ENCODE measurements at regions not wholly inside any gene's neighbourhood (a gene's known extent, or its start where the extent isn't known, plus 50 kb on each side); places are given as distances from the start of the nearest gene placed in this dataset.

GRCh38 chr5:138631096-138631928 is 56.1 kb upstream of the HSPA9 start:
- no peaks in the 10 kb centered on the region for H3K36me3 ChIP-seq
- ATAC-seq, result peak in 3 of 4 donors; percentile 50 to 61 (median 56)
- intact Hi-C loops (cut with DNase I), result no loop called here
- 69 to 91% (median 77%) methylated on average over 5 of the region's 5 CpGs for WGBS, 4 donors
- peak in 1 of 5 donors; percentile 59 for DNase-seq
- H3K9me3 ChIP-seq, result no peaks in the 10 kb centered on the region
- no peaks in the 10 kb centered on the region for H3K27me3 ChIP-seq
- H3K4me1 ChIP-seq, result peaks cover 0 to 16% (median 0%) of the 10 kb centered on the region in 12 donors
- H3K27ac ChIP-seq, result peak overlapping the region in 1 of 12 donors; percentile 21
- no peak overlapping the region for H3K4me3 ChIP-seq
- TF ChIP-seq, protein P1, sequence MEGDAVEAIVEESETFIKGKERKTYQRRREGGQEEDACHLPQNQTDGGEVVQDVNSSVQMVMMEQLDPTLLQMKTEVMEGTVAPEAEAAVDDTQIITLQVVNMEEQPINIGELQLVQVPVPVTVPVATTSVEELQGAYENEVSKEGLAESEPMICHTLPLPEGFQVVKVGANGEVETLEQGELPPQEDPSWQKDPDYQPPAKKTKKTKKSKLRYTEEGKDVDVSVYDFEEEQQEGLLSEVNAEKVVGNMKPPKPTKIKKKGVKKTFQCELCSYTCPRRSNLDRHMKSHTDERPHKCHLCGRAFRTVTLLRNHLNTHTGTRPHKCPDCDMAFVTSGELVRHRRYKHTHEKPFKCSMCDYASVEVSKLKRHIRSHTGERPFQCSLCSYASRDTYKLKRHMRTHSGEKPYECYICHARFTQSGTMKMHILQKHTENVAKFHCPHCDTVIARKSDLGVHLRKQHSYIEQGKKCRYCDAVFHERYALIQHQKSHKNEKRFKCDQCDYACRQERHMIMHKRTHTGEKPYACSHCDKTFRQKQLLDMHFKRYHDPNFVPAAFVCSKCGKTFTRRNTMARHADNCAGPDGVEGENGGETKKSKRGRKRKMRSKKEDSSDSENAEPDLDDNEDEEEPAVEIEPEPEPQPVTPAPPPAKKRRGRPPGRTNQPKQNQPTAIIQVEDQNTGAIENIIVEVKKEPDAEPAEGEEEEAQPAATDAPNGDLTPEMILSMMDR (IDR thresholded peaks at IDR 0.05), result no peak
- no peak for TF ChIP-seq POLR2A (IDR thresholded peaks at IDR 0.05)

GRCh38 chr5:138629392-138629791 is 54.2 kb upstream of the HSPA9 start:
- DNase-seq, result no peak
- Histone ChIP-seq H3K4me3 (no peak overlapping the region), H3K4me1 (peaks cover 0 to 8% (median 0%) of the 10 kb centered on the region in 12 donors), H3K9me3 (no peaks in the 10 kb centered on the region), H3K27ac (no peak overlapping the region), H3K36me3 (no peaks in the 10 kb centered on the region), H3K27me3 (no peaks in the 10 kb centered on the region)
- intact Hi-C loops (cut with DNase I), result no loop called here
- TF ChIP-seq, protein P1 (IDR thresholded peaks at IDR 0.05), result no peak
- TF ChIP-seq POLR2A (IDR thresholded peaks at IDR 0.05), result no peak
- 74 to 81% (median 81%) methylated on average over 3 of the region's 3 CpGs for WGBS, 4 donors
- no peak for ATAC-seq

- ATAC-seq (no peak), DNase-seq (no peak)
- Histone ChIP-seq H3K36me3 (no peaks in the 10 kb centered on the region), H3K4me3 (no peak overlapping the region), H3K9me3 (no peaks in the 10 kb centered on the region), H3K27me3 (no peaks in the 10 kb centered on the region), H3K27ac (no peak overlapping the region), H3K4me1 (peaks cover 0 to 5% (median 0%) of the 10 kb centered on the region in 12 donors)
- intact Hi-C loops (cut with DNase I), result no loop called here
- 78 to 84% (median 79%) methylated on average over 5 of the region's 5 CpGs for WGBS, 4 donors
- TF ChIP-seq, protein P1 (IDR thresholded peaks at IDR 0.05), result no peak
- TF ChIP-seq POLR2A (IDR thresholded peaks at IDR 0.05), result no peak
These were observed 51.2 kb upstream of the HSPA9 start for GRCh38 chr5:138626333-138626944.

- no peaks in the 10 kb centered on the region for H3K27me3 ChIP-seq
- no peaks in the 10 kb centered on the region for H3K4me1 ChIP-seq
- peak overlapping the region in 1 of 12 donors; percentile 67 for H3K27ac ChIP-seq
- H3K9me3 ChIP-seq, result no peaks in the 10 kb centered on the region
- 86 to 88% (median 87%) methylated on average over 6 of the region's 6 CpGs for WGBS, 4 donors
- intact Hi-C loops (cut with DNase I), result no loop called here
- H3K4me3 ChIP-seq, result no peak overlapping the region
- H3K36me3 ChIP-seq, result no peaks in the 10 kb centered on the region
- no peak for DNase-seq
- no peak for ATAC-seq
- TF ChIP-seq POLR2A (IDR thresholded peaks at IDR 0.05), result no peak
- TF ChIP-seq, protein P1 (IDR thresholded peaks at IDR 0.05), result no peak
These were observed 49.9 kb upstream of the HSPA9 start for GRCh38 chr5:138625134-138625533.
